ENCODE measurements at regions not wholly inside any gene's neighbourhood (a gene's known extent, or its start where the extent isn't known, plus 50 kb on each side); places are given as distances from the start of the nearest gene placed in this dataset.

- no peaks in the 10 kb centered on the region for H3K79me2 ChIP-seq (ENCODE audit: insufficient read depth, low read length)
- no peak overlapping the region for H3K4me3 ChIP-seq (replicated peaks in 1 of 3; ENCODE audit: insufficient read depth in 1 of 3, low read depth in 2 of 3, low read length in 3 of 3)
- in situ Hi-C loops (cut with HindIII; ENCODE audit: extremely low pct_ligation_motif_present, low pct_unique_long_range_greater_than_20kb) (no loop called here), intact Hi-C loops (cut with micrococcal nuclease; ENCODE audit: unreplicated experiment) (no loop called here)
- H3K4me2 ChIP-seq (ENCODE audit: low read depth, low read length), result no peak overlapping the region
- WGBS (ENCODE audit: low lambda C conversion rate), result 71% methylated on average over 13 of the region's 13 CpGs
- BruUV-seq (replicated peaks), result no TSS peak
- H3K27ac ChIP-seq (ENCODE audit: extremely low read length, insufficient read depth, low read length), result no peak overlapping the region
- H3K27me3 ChIP-seq (ENCODE audit: control insufficient read depth in 1 of 2, insufficient read depth in 2 of 2, low read length in 2 of 2), result peaks cover 0 to 29% of the 10 kb centered on the region in 2 experiments; a peak in 3 of 5 replicates
- no peak for TF ChIP-seq ZNF781 (CRISPR knock-in tag; IDR thresholded peaks at IDR 0.05; ENCODE audit: borderline replicate concordance, not compliant biosample characterization)
- TF ChIP-seq ZNF646 (CRISPR knock-in tag; IDR thresholded peaks at IDR 0.05), result no peak
- no peak for TF ChIP-seq ZBTB33 (CRISPR knock-in tag; IDR thresholded peaks at IDR 0.05)
- no peaks in the 10 kb centered on the region for H3K36me3 ChIP-seq (replicated peaks in 1 of 2; ENCODE audit: control insufficient read depth in 1 of 2, insufficient read depth in 2 of 2, low read length in 2 of 2)
- no peaks in the 10 kb centered on the region for H3K9me3 ChIP-seq (ENCODE audit: low read length)
- H3K4me1 ChIP-seq (ENCODE audit: insufficient read depth, low read length), result peaks cover 34% of the 10 kb centered on the region
- DNase-seq (ENCODE audit: low spot score), result no peak
- FAIRE-seq, result no peak
- ChIA-PET POLR2A (no interaction called here), CTCF (ENCODE audit: low intra/inter-chr PET ratio, low total read pairs) (no interaction called here)
- H4K20me1 ChIP-seq (ENCODE audit: insufficient read depth, low read length), result no peaks in the 10 kb centered on the region
- H2AFZ ChIP-seq (ENCODE audit: low read length), result no peak overlapping the region
- ATAC-seq, result no peak
- no peak overlapping the region for H3K9ac ChIP-seq (ENCODE audit: insufficient read depth, low read depth, low read length)
These were observed 60.7 kb upstream of the HELT start for GRCh38 chr4:184957446-184958115.

Data from HepG2 (cell line).